ENCODE measurements at regions not wholly inside any gene's neighbourhood (a gene's known extent, or its start where the extent isn't known, plus 50 kb on each side); places are given as distances from the start of the nearest gene placed in this dataset.

DNA sequence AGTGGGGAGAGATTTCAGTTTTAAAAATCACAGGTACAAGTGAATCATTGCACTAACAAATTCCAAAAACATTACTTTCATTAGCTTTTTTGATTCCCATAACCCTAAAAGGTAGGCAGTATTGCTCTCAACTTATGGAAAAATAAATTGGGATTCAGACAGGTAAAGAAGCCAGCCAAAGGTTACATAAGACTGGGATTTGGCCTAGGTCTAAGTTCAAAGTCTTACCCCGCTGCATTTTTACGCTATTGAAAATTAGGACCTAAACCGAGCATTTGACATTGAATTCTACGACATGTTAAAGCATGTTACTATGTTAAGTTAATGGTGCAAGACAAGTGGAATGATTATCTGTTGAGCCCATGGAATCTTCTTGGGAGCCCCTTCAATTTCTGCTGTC, 89.6 kb downstream of the ENC1 start:
- Histone ChIP-seq H2BK5ac (ENCODE audit: low read depth, low read length) (no peak overlapping the region), H4K5ac (ENCODE audit: insufficient read length, low read depth, low read length) (no peak overlapping the region), H4K91ac (replicated peaks; ENCODE audit: insufficient read length, low read length) (no peak overlapping the region), H2BK20ac (ENCODE audit: low read length) (no peak overlapping the region), H2BK120ac (replicated peaks; ENCODE audit: low read depth, low read length) (no peak overlapping the region), H2AK5ac (ENCODE audit: low read depth, low read length) (no peak overlapping the region), H3K79me1 (ENCODE audit: low read depth, low read length) (no peaks in the 10 kb centered on the region), H3K23ac (ENCODE audit: insufficient read length) (no peak overlapping the region), H3K79me2 (ENCODE audit: control insufficient read depth in 1 of 2, insufficient read depth in 2 of 2, low read length in 2 of 2) (no peaks in the 10 kb centered on the region), H3K18ac (ENCODE audit: extremely low read depth, low read length) (no peak overlapping the region), H2AFZ (ENCODE audit: low read length) (no peak overlapping the region), H3K4me3 (ENCODE audit: extremely low read depth in 1 of 4, insufficient read depth in 2 of 4, low read depth in 3 of 4, low read length in 4 of 4) (no peak overlapping the region), H4K8ac (ENCODE audit: extremely low read depth, insufficient read depth, low read length) (no peak overlapping the region), H3K36me3 (ENCODE audit: control insufficient read depth in 2 of 4, insufficient read depth in 4 of 4, low read length in 3 of 4) (no peaks in the 10 kb centered on the region), H3K56ac (replicated peaks; ENCODE audit: insufficient read length, low read depth, low read length) (no peak overlapping the region), H2BK12ac (ENCODE audit: low read depth, low read length) (no peak overlapping the region), H3K27ac (ENCODE audit: low read depth, low read length) (no peak overlapping the region), H3K27me3 (replicated peaks in 1 of 4; ENCODE audit: control insufficient read depth in 3 of 4, extremely low read depth in 1 of 4, insufficient read depth in 3 of 4, low read length in 3 of 4) (peaks cover 0 to 2% (median 0%) of the 10 kb centered on the region in 4 experiments; a peak in 1 of 7 replicates), H3K14ac (ENCODE audit: insufficient read length) (no peak overlapping the region), H3K23me2 (ENCODE audit: low read depth, low read length) (no peaks in the 10 kb centered on the region), H3K4me1 (replicated peaks in 1 of 4; ENCODE audit: control insufficient read depth in 3 of 4, insufficient read depth in 4 of 4, low read length in 3 of 4) (peaks cover 0 to 2% (median under 1%) of the 10 kb centered on the region in 4 experiments; a peak in 1 of 7 replicates), H3K4ac (replicated peaks; ENCODE audit: insufficient read length, low read depth, low read length) (no peak overlapping the region), H2BK15ac (ENCODE audit: low read length) (no peak overlapping the region), H3K4me2 (ENCODE audit: insufficient read depth in 1 of 2, low read depth in 2 of 2, low read length in 2 of 2) (no peak overlapping the region), H3K9me3 (ENCODE audit: insufficient read depth in 2 of 2, low read depth in 1 of 2, low read length in 1 of 2) (no peaks in the 10 kb centered on the region), H3K9ac (replicated peaks in 1 of 4; ENCODE audit: extremely low read depth in 1 of 4, low read depth in 3 of 4, low read length in 3 of 4) (no peak overlapping the region), H4K20me1 (replicated peaks in 1 of 2; ENCODE audit: control insufficient read depth in 1 of 2, insufficient read depth in 2 of 2, low read length in 2 of 2) (no peaks in the 10 kb centered on the region)
- no peak for FAIRE-seq
- no peak for TF ChIP-seq TAF7 (optimal IDR thresholded peaks at IDR 0.05; ENCODE audit: borderline replicate concordance, low read depth, low read length)
- no peak for TF ChIP-seq EGR1 (IDR thresholded peaks at IDR 0.05; ENCODE audit: borderline replicate concordance, low read depth, low read length)
- POLR2A ChIA-PET (ENCODE audit: partially characterized antibody), result no interaction called here
- DNase-seq (ENCODE audit: low read depth in 1 of 2, low spot score in 2 of 2), result no peak
- CTCF ChIA-PET (ENCODE audit: partially characterized antibody), result no interaction called here
- 89% methylated on average over 4 of the region's 4 CpGs; no CpG with 5 or more reads in 1 of the 2 experiments for WGBS, 2 experiments (ENCODE audit: extremely low coverage in 1 of 2, insufficient coverage in 1 of 2, insufficient read length in 1 of 2, insufficient replicate concordance in 2 of 2, low coverage in 1 of 2, low lambda C conversion rate in 2 of 2, missing lambda C conversion rate in 1 of 2)
